Thoracic aorta (tissue), 2 donors: ENCODE measurements at regions not wholly inside any gene's neighbourhood (a gene's known extent, or its start where the extent isn't known, plus 50 kb on each side); places are given as distances from the start of the nearest gene placed in this dataset.

Experiments used
- ATAC-seq: fragments of 150-250 bp; one replicate; pipeline ENCODE4 v1.8.0; 2017; ENCODE audit warnings: low read depth; ENCODE audit not compliant: insufficient number of reproducible peaks, low FRiP score
- DNase-seq: peaks from one replicate; pipeline ENCODE4 v3.0.0-alpha.2; 2020; ENCODE audit warnings: low spot score
- H3K27ac ChIP-seq, 2 donors: fragments of 200-600 bp; sonication (generic); 1 replicate in 1 of 2; 2 replicates in 1 of 2; pipeline ENCODE4 v1.5.1; 2016; ENCODE audit warnings: mild to moderate bottlenecking in 2 of 2, moderate library complexity in 2 of 2
- H3K27me3 ChIP-seq: fragments of 200-600 bp; sonication (generic); replicated peaks from 2 replicates; pipeline ENCODE4 v1.6.0; 2016; ENCODE audit warnings: mild to moderate bottlenecking; ENCODE audit not compliant: insufficient read depth
- H3K36me3 ChIP-seq: fragments of 200-600 bp; sonication (generic); one replicate; pipeline ENCODE4 v1.5.1; 2016
- H3K4me1 ChIP-seq, 2 donors: fragments of 200-600 bp; sonication (generic); 1 replicate in 1 of 2; 2 replicates in 1 of 2; pipeline versions ENCODE4 v1.5.1 to v1.6.0; 2016; ENCODE audit warnings: low read depth in 2 of 2, mild to moderate bottlenecking in 1 of 2; ENCODE audit not compliant: control insufficient read depth in 1 of 2
- H3K4me3 ChIP-seq: fragments of 200-600 bp; sonication (generic); 2 replicates; pipeline ENCODE4 v1.5.1; 2016; ENCODE audit warnings: mild to moderate bottlenecking
- H3K9me3 ChIP-seq: fragments of 200-600 bp; sonication (generic); 2 replicates; pipeline ENCODE4 v1.5.1; 2016
- CTCF ChIP-seq: fragments of 200-600 bp; sonication (generic); IDR thresholded peaks from one replicate; pipeline ENCODE4 v1.5.1; 2019; ENCODE audit warnings: antibody characterized with exemption

GRCh38 chr15:36434177-36434576 lies 145.2 kb upstream of the CDIN1 start:
- H3K27me3 ChIP-seq: no peaks in the 10 kb centered on the region
- H3K27ac ChIP-seq: no peak overlapping the region
- ATAC-seq: no peak
- no peak for TF ChIP-seq CTCF
- no peaks in the 10 kb centered on the region for H3K36me3 ChIP-seq
- no peak for DNase-seq
- no peak overlapping the region for H3K4me3 ChIP-seq
- H3K9me3 ChIP-seq: no peaks in the 10 kb centered on the region
- H3K4me1 ChIP-seq: no peaks in the 10 kb centered on the region

DNA sequence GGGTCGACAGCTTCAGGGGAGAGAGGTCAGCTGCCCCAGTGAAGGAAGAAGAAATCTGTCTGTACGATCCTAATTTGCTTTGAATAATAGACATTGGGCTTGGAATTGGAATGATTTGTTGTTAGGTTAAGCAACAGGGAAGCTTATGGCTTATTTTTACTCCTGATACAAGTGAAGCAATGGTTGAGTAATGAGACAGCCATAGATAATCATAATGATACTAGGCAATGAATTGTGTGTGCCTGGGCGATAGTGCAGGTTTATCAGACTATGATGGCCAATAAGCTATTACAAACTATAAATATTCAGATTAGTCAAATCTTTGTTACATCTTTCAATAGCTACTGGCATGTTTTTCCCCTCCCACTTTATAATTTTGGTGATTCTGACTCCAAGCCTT lies 140.9 kb upstream of the CDIN1 start:
- no peak for ATAC-seq

DNA sequence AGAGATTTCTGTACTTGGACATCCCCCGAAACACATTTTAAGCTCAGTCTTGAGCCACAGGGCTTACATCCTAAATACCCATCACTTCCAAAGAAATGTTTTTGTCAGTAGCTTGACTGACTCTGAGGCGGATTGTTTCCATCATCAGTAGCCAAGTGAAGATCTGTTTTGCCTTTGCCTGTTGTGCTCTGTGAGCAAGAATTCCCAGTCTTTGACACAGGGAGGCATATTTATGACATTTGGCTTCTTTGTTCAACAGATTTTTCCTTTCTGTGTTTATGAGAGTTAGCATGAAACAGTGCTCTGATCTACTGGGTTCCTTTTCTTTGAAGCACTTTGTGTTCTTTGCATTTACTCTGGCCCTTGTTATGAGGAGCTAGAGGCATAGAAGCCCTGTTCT lies 132.1 kb upstream of the CDIN1 start:
- H3K27me3 ChIP-seq: no peaks in the 10 kb centered on the region
- H3K4me1 ChIP-seq: no peaks in the 10 kb centered on the region
- no peak for ATAC-seq
- no peak for TF ChIP-seq CTCF
- no peaks in the 10 kb centered on the region for H3K36me3 ChIP-seq
- no peaks in the 10 kb centered on the region for H3K9me3 ChIP-seq
- no peak overlapping the region for H3K4me3 ChIP-seq
- H3K27ac ChIP-seq: no peak overlapping the region
- DNase-seq: no peak

More for the DNA sequence above, 140.9 kb upstream of the CDIN1 start:
- Histone ChIP-seq H3K4me3 (no peak overlapping the region), H3K36me3 (no peaks in the 10 kb centered on the region), H3K27me3 (no peaks in the 10 kb centered on the region), H3K27ac (no peak overlapping the region), H3K4me1 (no peaks in the 10 kb centered on the region), H3K9me3 (no peaks in the 10 kb centered on the region)
- no peak for TF ChIP-seq CTCF
- DNase-seq: no peak

GRCh38 chr15:36448418-36448817 lies 131.0 kb upstream of the CDIN1 start:
- H3K9me3 ChIP-seq: no peaks in the 10 kb centered on the region
- TF ChIP-seq CTCF: no peak
- H3K36me3 ChIP-seq: no peaks in the 10 kb centered on the region
- DNase-seq (no peak), ATAC-seq (no peak)
- no peaks in the 10 kb centered on the region for H3K4me1 ChIP-seq
- no peak overlapping the region for H3K4me3 ChIP-seq
- no peak overlapping the region for H3K27ac ChIP-seq
- H3K27me3 ChIP-seq: no peaks in the 10 kb centered on the region

- DNase-seq: no peak
- ATAC-seq: no peak
- Histone ChIP-seq H3K4me1 (no peaks in the 10 kb centered on the region), H3K9me3 (no peaks in the 10 kb centered on the region), H3K4me3 (no peak overlapping the region), H3K27ac (no peak overlapping the region), H3K27me3 (no peaks in the 10 kb centered on the region), H3K36me3 (no peaks in the 10 kb centered on the region)
- no peak for TF ChIP-seq CTCF
Observed at GRCh38 chr15:36449084-36449661, 130.3 kb upstream of the CDIN1 start.
